ENCODE measurements at regions not wholly inside any gene's neighbourhood (a gene's known extent, or its start where the extent isn't known, plus 50 kb on each side); places are given as distances from the start of the nearest gene placed in this dataset.
"Not testable (repeated sequence)": the region's sequence is repeated elsewhere in the genome, so short reads cannot be mapped to it uniquely, and the experiment has no call there.

GRCh38 chr11:57871231-57871630 lies 109.6 kb downstream of the CTNND1 start:
- DNase-seq (ENCODE audit: extremely low read depth in 1 of 11, low read depth in 9 of 11, low spot score in 4 of 11) = no peak

GRCh38 chr11:57873196-57873911 lies 111.8 kb downstream of the CTNND1 start:
- no peak for DNase-seq (ENCODE audit: extremely low read depth in 1 of 11, low read depth in 9 of 11, low spot score in 4 of 11)

GRCh38 chr11:57874981-57875380 lies 113.4 kb downstream of the CTNND1 start:
- no peak for DNase-seq (ENCODE audit: extremely low read depth in 1 of 11, low read depth in 9 of 11, low spot score in 4 of 11)

- DNase-seq (ENCODE audit: extremely low read depth in 1 of 11, low read depth in 9 of 11, low spot score in 4 of 11) = no peak
These were observed 120.0 kb downstream of the CTNND1 start for GRCh38 chr11:57881647-57882046.

GRCh38 chr11:57883630-57884029 lies 122.0 kb downstream of the CTNND1 start:
- no peak for DNase-seq (ENCODE audit: extremely low read depth in 1 of 11, low read depth in 9 of 11, low spot score in 4 of 11)

GRCh38 chr11:57885298-57886050 lies 123.9 kb downstream of the CTNND1 start:
- peak; percentile 3 to 45 (median 24) for DNase-seq (ENCODE audit: extremely low read depth in 1 of 11, low read depth in 9 of 11, low spot score in 4 of 11)

- no peak for DNase-seq (ENCODE audit: extremely low read depth in 1 of 11, low read depth in 9 of 11, low spot score in 4 of 11)
These were observed 126.8 kb downstream of the CTNND1 start for GRCh38 chr11:57888386-57888785.

- no peak for DNase-seq (ENCODE audit: extremely low read depth in 1 of 11, low read depth in 9 of 11, low spot score in 4 of 11)
These were observed 128.9 kb downstream of the CTNND1 start for GRCh38 chr11:57890521-57890920.

GRCh38 chr11:57893200-57893599 lies 130.5 kb upstream of the OR9Q1 start:
- not testable (repeated sequence) for DNase-seq (ENCODE audit: extremely low read depth in 1 of 11, low read depth in 9 of 11, low spot score in 4 of 11)

- DNase-seq (ENCODE audit: extremely low read depth in 1 of 11, low read depth in 9 of 11, low spot score in 4 of 11) = no peak
These were observed 127.1 kb upstream of the OR9Q1 start for GRCh38 chr11:57896361-57897145.

GRCh38 chr11:57899378-57899777 lies 124.3 kb upstream of the OR9Q1 start:
- DNase-seq (ENCODE audit: extremely low read depth in 1 of 11, low read depth in 9 of 11, low spot score in 4 of 11) = no peak

- no peak for DNase-seq (ENCODE audit: extremely low read depth in 1 of 11, low read depth in 9 of 11, low spot score in 4 of 11)
These were observed 123.4 kb upstream of the OR9Q1 start for GRCh38 chr11:57900320-57900719.

- no peak for DNase-seq (ENCODE audit: extremely low read depth in 1 of 11, low read depth in 9 of 11, low spot score in 4 of 11)
These were observed 122.4 kb upstream of the OR9Q1 start for GRCh38 chr11:57901278-57901677.

GRCh38 chr11:57901756-57902155 lies 121.9 kb upstream of the OR9Q1 start:
- DNase-seq (ENCODE audit: extremely low read depth in 1 of 11, low read depth in 9 of 11, low spot score in 4 of 11) = no peak

GRCh38 chr11:57903011-57903410 lies 120.7 kb upstream of the OR9Q1 start:
- DNase-seq (ENCODE audit: extremely low read depth in 1 of 11, low read depth in 9 of 11, low spot score in 4 of 11) = no peak

- no peak for DNase-seq (ENCODE audit: extremely low read depth in 1 of 11, low read depth in 9 of 11, low spot score in 4 of 11)
These were observed 120.1 kb upstream of the OR9Q1 start for GRCh38 chr11:57903441-57904123.

GRCh38 chr11:57904376-57904775 lies 119.3 kb upstream of the OR9Q1 start:
- no peak for DNase-seq (ENCODE audit: extremely low read depth in 1 of 11, low read depth in 9 of 11, low spot score in 4 of 11)

GRCh38 chr11:57905439-57905838 lies 118.2 kb upstream of the OR9Q1 start:
- DNase-seq (ENCODE audit: extremely low read depth in 1 of 11, low read depth in 9 of 11, low spot score in 4 of 11) = no peak

GRCh38 chr11:57908399-57908798 lies 115.3 kb upstream of the OR9Q1 start:
- DNase-seq (ENCODE audit: extremely low read depth in 1 of 11, low read depth in 9 of 11, low spot score in 4 of 11) = not testable (repeated sequence)
